Heart left ventricle (tissue), 13 donors: ENCODE measurements at regions not wholly inside any gene's neighbourhood (a gene's known extent, or its start where the extent isn't known, plus 50 kb on each side); places are given as distances from the start of the nearest gene placed in this dataset.

ENCODE experiments used
- POLR2A ChIP-seq, 2 donors: fragments of 450-650 bp; IDR thresholded peaks; one replicate each; pipeline ENCODE4 v1.6.1; 2017; ENCODE audit warnings: antibody characterized with exemption in 2 of 2, mild to moderate bottlenecking in 2 of 2, moderate library complexity in 2 of 2
- TF ChIP-seq, protein P1 (sequence below), 12 donors: fragments of 200-600 bp; sonication (generic) in 4 of 12; IDR thresholded peaks; one replicate each; pipeline versions ENCODE4 v1.5.0 to v1.8.0; 2018 to 2022; ENCODE audit warnings: antibody characterized with exemption in 12 of 12, mild to moderate bottlenecking in 5 of 12
- donor health status: ischemic (EF 13 %, LVEDD 7.1; RV severe dilation, severe dysfunction).
- donor health status: DM: no; HTN: yes; CAD: no.
- donor health status: DM: no; HTN: no; CAD: no.
- donor health status: ischemic (EF 25% LVEDD 6.9; RV normal size, moderate dysfunction).
- donor health status: ischemic (EF 25% LVEDD 5.7; RV mildly dilated, moderate dysfunction).
- donor health status: ischemic (EF 35%, LVEDD 5.7; RV mildly dilated, moderate dysfunction).
- donor health status: nonischemic (EF 11% LVEDD 7.7; RV severe dilation, severe dysfunction).
- donor health status: DM: yes; HTN: yes; CAD: no.
- donor health status: PGD.
- donor health status: ischemic (EF 29% LVEDD 5.4; RV normal size, mild dysfunction).
- donor health status: nonischemic (EF 23%, LVEDD 6.1; RV moderate dilation, normal function).

DNA sequence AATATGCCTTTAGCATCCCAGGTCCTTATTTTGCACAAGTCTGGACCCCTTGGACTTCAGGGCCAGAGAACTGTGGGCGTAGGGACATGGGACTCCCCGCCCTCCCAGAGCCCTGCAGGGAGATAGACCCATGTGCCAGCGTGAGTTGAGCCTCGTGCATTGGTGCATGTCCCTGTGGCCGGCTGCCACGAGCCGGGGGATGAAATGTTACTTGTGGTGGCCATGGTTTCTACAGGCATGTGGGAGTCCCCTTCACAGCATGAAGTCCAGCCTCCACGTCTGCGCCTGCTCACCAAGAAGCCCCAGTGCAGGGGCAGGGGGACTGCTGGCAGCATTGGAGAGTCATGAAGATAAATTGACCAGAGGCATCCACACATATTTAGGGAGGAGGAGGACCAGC, 470.0 kb downstream of the BCL11B start:
- TF ChIP-seq, protein P1, sequence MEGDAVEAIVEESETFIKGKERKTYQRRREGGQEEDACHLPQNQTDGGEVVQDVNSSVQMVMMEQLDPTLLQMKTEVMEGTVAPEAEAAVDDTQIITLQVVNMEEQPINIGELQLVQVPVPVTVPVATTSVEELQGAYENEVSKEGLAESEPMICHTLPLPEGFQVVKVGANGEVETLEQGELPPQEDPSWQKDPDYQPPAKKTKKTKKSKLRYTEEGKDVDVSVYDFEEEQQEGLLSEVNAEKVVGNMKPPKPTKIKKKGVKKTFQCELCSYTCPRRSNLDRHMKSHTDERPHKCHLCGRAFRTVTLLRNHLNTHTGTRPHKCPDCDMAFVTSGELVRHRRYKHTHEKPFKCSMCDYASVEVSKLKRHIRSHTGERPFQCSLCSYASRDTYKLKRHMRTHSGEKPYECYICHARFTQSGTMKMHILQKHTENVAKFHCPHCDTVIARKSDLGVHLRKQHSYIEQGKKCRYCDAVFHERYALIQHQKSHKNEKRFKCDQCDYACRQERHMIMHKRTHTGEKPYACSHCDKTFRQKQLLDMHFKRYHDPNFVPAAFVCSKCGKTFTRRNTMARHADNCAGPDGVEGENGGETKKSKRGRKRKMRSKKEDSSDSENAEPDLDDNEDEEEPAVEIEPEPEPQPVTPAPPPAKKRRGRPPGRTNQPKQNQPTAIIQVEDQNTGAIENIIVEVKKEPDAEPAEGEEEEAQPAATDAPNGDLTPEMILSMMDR (IDR thresholded peaks at IDR 0.05), result no peak
- TF ChIP-seq POLR2A (IDR thresholded peaks at IDR 0.05), result no peak
